GM12878 (cell line): ENCODE measurements at regions not wholly inside any gene's neighbourhood (a gene's known extent, or its start where the extent isn't known, plus 50 kb on each side); places are given as distances from the start of the nearest gene placed in this dataset.

ENCODE experiments used
- ASH2L ChIP-seq: fragments of 300-600, 200-600 bp; sonication (generic); IDR thresholded peaks from 2 replicates; pipeline ENCODE4 v1.6.1; 2017; ENCODE audit warnings: low read depth, mild to moderate bottlenecking, borderline replicate concordance
- BCL3 ChIP-seq: IDR thresholded peaks from 2 replicates; pipeline ENCODE4 v1.6.1; 2011; ENCODE audit warnings: borderline replicate concordance, low read depth, mild to moderate bottlenecking, moderate library complexity, low read length; ENCODE audit not compliant: insufficient read depth, poor library complexity, severe bottlenecking
- CEBPB ChIP-seq, 2 experiments: fragments of 150-350 bp in 1 of 2; IDR thresholded peaks; 2 replicates each; pipeline ENCODE4 v1.6.1; 2012 to 2014; ENCODE audit warnings: low read depth in 2 of 2, low read length in 2 of 2, borderline replicate concordance in 1 of 2, inconsistent platforms in 1 of 2
- CHD2 ChIP-seq: IDR thresholded peaks from 2 replicates; pipeline ENCODE4 v1.6.1; 2011; ENCODE audit warnings: low read depth, low read length, improper control_type of control experiment, borderline replicate concordance
- ESRRA ChIP-seq: IDR thresholded peaks from 2 replicates; pipeline ENCODE4 v1.6.1; 2012; ENCODE audit warnings: mild to moderate bottlenecking, low read length, improper control_type of control experiment
- HCFC1 ChIP-seq: fragments of 150-350 bp; IDR thresholded peaks from 2 replicates; pipeline ENCODE4 v1.6.1; 2014; ENCODE audit warnings: low read length
- HDAC6 ChIP-seq: fragments of 200-600 bp; sonication (generic); IDR thresholded peaks from one replicate; pipeline ENCODE4 v1.8.0; 2017; ENCODE audit warnings: antibody characterized with exemption; ENCODE audit not compliant: unreplicated experiment
- JUNB ChIP-seq: IDR thresholded peaks from 2 replicates; pipeline ENCODE4 v1.6.1; 2016; ENCODE audit warnings: antibody characterized with exemption, mild to moderate bottlenecking
- JUND ChIP-seq: IDR thresholded peaks from 2 replicates; pipeline ENCODE4 v1.6.1; 2012; ENCODE audit warnings: low read depth, mild to moderate bottlenecking, low read length, improper control_type of control experiment, moderate library complexity
- NR2F1 ChIP-seq: fragments of 450-650 bp; conservative IDR thresholded peaks from 2 replicates; pipeline ENCODE4 v1.6.1; 2017; ENCODE audit warnings: mild to moderate bottlenecking
- SMC3 ChIP-seq: IDR thresholded peaks from 2 replicates; pipeline ENCODE4 v1.6.1; 2011; ENCODE audit warnings: low read length, improper control_type of control experiment, borderline replicate concordance
- TCF12 ChIP-seq: IDR thresholded peaks from 2 replicates; pipeline ENCODE4 v1.6.1; 2011; ENCODE audit warnings: low read depth, mild to moderate bottlenecking, low read length
- YY1 ChIP-seq: IDR thresholded peaks from 2 replicates; pipeline ENCODE4 v1.6.1; 2011; ENCODE audit warnings: low read depth, mild to moderate bottlenecking, low read length
- ZBTB4 ChIP-seq: fragments of 450-650 bp; formaldehyde crosslinking; IDR thresholded peaks from 2 replicates; pipeline ENCODE4 v1.4.0; 2022; ENCODE audit warnings: mild to moderate bottlenecking, moderate library complexity
- TF ChIP-seq, protein P1 (sequence below): fragments of 450-650 bp; IDR thresholded peaks from 2 replicates; pipeline ENCODE4 v1.6.1; 2018; ENCODE audit warnings: mild to moderate bottlenecking, low read depth, moderate library complexity; ENCODE audit not compliant: partially characterized antibody

DNA sequence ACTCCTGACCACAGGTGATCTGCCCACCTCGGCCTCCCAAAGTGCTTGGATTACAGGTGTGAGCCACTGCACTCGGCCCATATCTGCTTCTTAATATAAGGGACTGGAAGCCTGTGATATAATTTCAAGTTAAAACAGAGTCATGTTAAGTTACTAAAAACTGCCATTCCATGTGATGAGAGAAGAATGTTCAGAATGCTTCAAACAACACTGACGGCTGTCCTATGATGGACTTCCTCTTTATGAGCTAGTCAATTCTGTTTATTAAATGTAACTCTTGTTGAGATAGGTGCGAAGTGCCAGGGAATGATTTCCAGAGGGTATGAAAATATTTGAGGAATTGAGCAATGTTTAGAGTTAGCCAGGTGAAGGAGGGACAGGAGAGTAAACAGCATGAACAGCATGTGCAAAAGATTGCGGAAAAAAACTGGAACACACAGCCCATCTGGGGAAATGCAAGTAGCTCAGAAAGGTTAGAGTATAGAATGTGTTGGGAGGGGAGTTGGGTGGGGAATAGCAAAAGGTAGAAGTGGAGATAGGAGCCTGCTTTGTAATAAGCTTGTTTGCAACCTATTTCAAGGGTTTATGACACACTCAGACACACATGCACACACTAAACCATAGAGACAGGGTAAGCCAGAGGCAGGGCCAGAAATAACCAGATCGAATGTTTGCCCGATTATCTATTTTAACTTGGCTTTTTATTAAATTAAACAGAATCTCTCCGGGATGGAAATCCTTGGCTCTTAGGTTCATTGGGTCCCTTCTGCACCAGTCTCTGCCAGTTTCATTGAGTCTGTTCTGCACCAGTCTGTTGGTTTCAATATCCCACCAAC is 135.6 kb upstream of the COX10 start (continued):
- TF ChIP-seq ZBTB4, result no peak
- no peak for TF ChIP-seq JUNB
- TF ChIP-seq TCF12, result no peak
- no peak for TF ChIP-seq JUND
- no peak for TF ChIP-seq YY1
- TF ChIP-seq, protein P1, sequence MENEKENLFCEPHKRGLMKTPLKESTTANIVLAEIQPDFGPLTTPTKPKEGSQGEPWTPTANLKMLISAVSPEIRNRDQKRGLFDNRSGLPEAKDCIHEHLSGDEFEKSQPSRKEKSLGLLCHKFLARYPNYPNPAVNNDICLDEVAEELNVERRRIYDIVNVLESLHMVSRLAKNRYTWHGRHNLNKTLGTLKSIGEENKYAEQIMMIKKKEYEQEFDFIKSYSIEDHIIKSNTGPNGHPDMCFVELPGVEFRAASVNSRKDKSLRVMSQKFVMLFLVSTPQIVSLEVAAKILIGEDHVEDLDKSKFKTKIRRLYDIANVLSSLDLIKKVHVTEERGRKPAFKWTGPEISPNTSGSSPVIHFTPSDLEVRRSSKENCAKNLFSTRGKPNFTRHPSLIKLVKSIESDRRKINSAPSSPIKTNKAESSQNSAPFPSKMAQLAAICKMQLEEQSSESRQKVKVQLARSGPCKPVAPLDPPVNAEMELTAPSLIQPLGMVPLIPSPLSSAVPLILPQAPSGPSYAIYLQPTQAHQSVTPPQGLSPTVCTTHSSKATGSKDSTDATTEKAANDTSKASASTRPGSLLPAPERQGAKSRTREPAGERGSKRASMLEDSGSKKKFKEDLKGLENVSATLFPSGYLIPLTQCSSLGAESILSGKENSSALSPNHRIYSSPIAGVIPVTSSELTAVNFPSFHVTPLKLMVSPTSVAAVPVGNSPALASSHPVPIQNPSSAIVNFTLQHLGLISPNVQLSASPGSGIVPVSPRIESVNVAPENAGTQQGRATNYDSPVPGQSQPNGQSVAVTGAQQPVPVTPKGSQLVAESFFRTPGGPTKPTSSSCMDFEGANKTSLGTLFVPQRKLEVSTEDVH, result no peak
- no peak for TF ChIP-seq CEBPB (IDR thresholded peaks at IDR 0.05; ENCODE audit: borderline replicate concordance in 1 of 2, low read depth in 2 of 2, low read length in 2 of 2)
- TF ChIP-seq SMC3, result no peak
- no peak for TF ChIP-seq CHD2
- TF ChIP-seq NR2F1, result no peak
- no peak for TF ChIP-seq ASH2L
- no peak for TF ChIP-seq HCFC1
- TF ChIP-seq ESRRA, result no peak
- no peak for TF ChIP-seq HDAC6
- no peak for TF ChIP-seq BCL3
